ENCODE measurements at regions not wholly inside any gene's neighbourhood (a gene's known extent, or its start where the extent isn't known, plus 50 kb on each side); places are given as distances from the start of the nearest gene placed in this dataset.

- no peak for DNase-seq (ENCODE audit: low read depth)
Observed at GRCh38 chr1:221430152-221430960, 311.5 kb downstream of the DUSP10 start.

- peak; percentile 48 for DNase-seq (ENCODE audit: low read depth)
Observed at GRCh38 chr1:221431068-221431651, 310.7 kb downstream of the DUSP10 start.

- DNase-seq (ENCODE audit: low read depth): no peak
Observed at GRCh38 chr1:221431961-221432360, 309.9 kb downstream of the DUSP10 start.

- peak; percentile 69 for DNase-seq (ENCODE audit: low read depth)
Observed at GRCh38 chr1:221435504-221435904, 306.4 kb downstream of the DUSP10 start.

GRCh38 chr1:221437171-221437570 is 304.7 kb downstream of the DUSP10 start:
- no peak for DNase-seq (ENCODE audit: low read depth)

- DNase-seq (ENCODE audit: low read depth): peak; percentile 87
Observed at GRCh38 chr1:221437926-221438325, 304.0 kb downstream of the DUSP10 start.

- DNase-seq (ENCODE audit: low read depth): peak; percentile 94
Observed at GRCh38 chr1:221439008-221439746, 302.7 kb downstream of the DUSP10 start.

GRCh38 chr1:221439747-221440501 is 302.0 kb downstream of the DUSP10 start:
- peak; percentile 98 for DNase-seq (ENCODE audit: low read depth)

- peak; percentile 60 for DNase-seq (ENCODE audit: low read depth)
Observed at GRCh38 chr1:221440658-221441057, 301.2 kb downstream of the DUSP10 start.

- DNase-seq (ENCODE audit: low read depth): no peak
Observed at GRCh38 chr1:221442056-221442455, 299.8 kb downstream of the DUSP10 start.

- DNase-seq (ENCODE audit: low read depth): no peak
Observed at GRCh38 chr1:221444346-221444745, 297.5 kb downstream of the DUSP10 start.

- DNase-seq (ENCODE audit: low read depth): no peak
Observed at GRCh38 chr1:221448585-221449175, 293.2 kb downstream of the DUSP10 start.

GRCh38 chr1:221449194-221449593 is 292.7 kb downstream of the DUSP10 start:
- DNase-seq (ENCODE audit: low read depth): no peak

GRCh38 chr1:221449801-221450470 is 292.0 kb downstream of the DUSP10 start:
- peak; percentile 44 for DNase-seq (ENCODE audit: low read depth)

GRCh38 chr1:221451741-221452140 is 290.1 kb downstream of the DUSP10 start:
- DNase-seq (ENCODE audit: low read depth): no peak

- DNase-seq (ENCODE audit: low read depth): no peak
Observed at GRCh38 chr1:221454096-221454495, 287.8 kb downstream of the DUSP10 start.

- DNase-seq (ENCODE audit: low read depth): peak; percentile 36
Observed at GRCh38 chr1:221456918-221457317, 285.0 kb downstream of the DUSP10 start.

GRCh38 chr1:221457685-221458446 is 284.0 kb downstream of the DUSP10 start:
- no peak for DNase-seq (ENCODE audit: low read depth)

GRCh38 chr1:221458447-221459156 is 283.3 kb downstream of the DUSP10 start:
- DNase-seq (ENCODE audit: low read depth): peak; percentile 89

GRCh38 chr1:221459558-221459957 is 282.3 kb downstream of the DUSP10 start:
- DNase-seq (ENCODE audit: low read depth): no peak

Measured in RPMI7951 (cell line).